ENCODE measurements at regions not wholly inside any gene's neighbourhood (a gene's known extent, or its start where the extent isn't known, plus 50 kb on each side); places are given as distances from the start of the nearest gene placed in this dataset.

GRCh38 chr4:27506401-27506800, 645.8 kb downstream of the STIM2 start:
- no peak for DNase-seq (ENCODE audit: low spot score)

GRCh38 chr4:27514711-27515110, 654.1 kb downstream of the STIM2 start:
- DNase-seq (ENCODE audit: low spot score), result no peak

GRCh38 chr4:27515140-27515539, 654.5 kb downstream of the STIM2 start:
- DNase-seq (ENCODE audit: low spot score), result no peak

GRCh38 chr4:27518876-27519275, 658.2 kb downstream of the STIM2 start:
- DNase-seq (ENCODE audit: low spot score), result no peak

- DNase-seq (ENCODE audit: low spot score), result no peak
Measured at GRCh38 chr4:27524224-27524623, 663.6 kb downstream of the STIM2 start.

- no peak for DNase-seq (ENCODE audit: low spot score)
Measured at GRCh38 chr4:27534488-27534887, 673.8 kb downstream of the STIM2 start.

GRCh38 chr4:27568236-27568951, 707.8 kb downstream of the STIM2 start:
- no peak for DNase-seq (ENCODE audit: low spot score)

GRCh38 chr4:27568952-27569319, 708.3 kb downstream of the STIM2 start:
- DNase-seq (ENCODE audit: low spot score), result no peak

GRCh38 chr4:27574743-27575142, 714.1 kb downstream of the STIM2 start:
- no peak for DNase-seq (ENCODE audit: low spot score)

GRCh38 chr4:27577951-27578350, 717.3 kb downstream of the STIM2 start:
- DNase-seq (ENCODE audit: low spot score), result no peak

GRCh38 chr4:27592738-27593137, 732.1 kb downstream of the STIM2 start:
- no peak for DNase-seq (ENCODE audit: low spot score)

GRCh38 chr4:27594922-27595321, 734.3 kb downstream of the STIM2 start:
- no peak for DNase-seq (ENCODE audit: low spot score)

- no peak for DNase-seq (ENCODE audit: low spot score)
Measured at GRCh38 chr4:27595571-27596360, 735.1 kb downstream of the STIM2 start.

- no peak for DNase-seq (ENCODE audit: low spot score)
Measured at GRCh38 chr4:27602172-27602571, 741.5 kb downstream of the STIM2 start.

GRCh38 chr4:27604692-27605091, 744.1 kb downstream of the STIM2 start:
- no peak for DNase-seq (ENCODE audit: low spot score)

GRCh38 chr4:27616166-27616565, 755.5 kb downstream of the STIM2 start:
- no peak for DNase-seq (ENCODE audit: low spot score)

- DNase-seq (ENCODE audit: low spot score), result no peak
Measured at GRCh38 chr4:27619435-27619834, 758.8 kb downstream of the STIM2 start.

GRCh38 chr4:27620886-27621285, 760.2 kb downstream of the STIM2 start:
- DNase-seq (ENCODE audit: low spot score), result no peak

GRCh38 chr4:27624749-27625148, 764.1 kb downstream of the STIM2 start:
- no peak for DNase-seq (ENCODE audit: low spot score)

- DNase-seq (ENCODE audit: low spot score), result no peak
Measured at GRCh38 chr4:27628609-27629008, 768.0 kb downstream of the STIM2 start.

GRCh38 chr4:27629532-27630225, 769.0 kb downstream of the STIM2 start:
- no peak for DNase-seq (ENCODE audit: low spot score)

GRCh38 chr4:27635936-27636913, 775.6 kb downstream of the STIM2 start:
- DNase-seq (ENCODE audit: low spot score), result no peak

All from SW480 (cell line).